H9 (cell line): ENCODE measurements at regions not wholly inside any gene's neighbourhood (a gene's known extent, or its start where the extent isn't known, plus 50 kb on each side); places are given as distances from the start of the nearest gene placed in this dataset.

ENCODE experiments used
- DNase-seq: peaks from one replicate; pipeline ENCODE4 v3.0.0-alpha.2; 2017
- H2AFZ ChIP-seq: one replicate; pipeline ENCODE4 v1.6.1; 2013; ENCODE audit warnings: mild to moderate bottlenecking, low read length, control low read depth, moderate library complexity
- H2AK5ac ChIP-seq: 2 replicates; pipeline ENCODE4 v1.6.1; 2013; ENCODE audit warnings: low read length, control low read depth, mixed read lengths; ENCODE audit not compliant: insufficient read length
- H2BK120ac ChIP-seq: one replicate; pipeline ENCODE4 v1.6.1; 2013; ENCODE audit warnings: low read depth, mild to moderate bottlenecking, low read length, control low read depth, inconsistent platforms; ENCODE audit not compliant: poor library complexity, severe bottlenecking
- H2BK12ac ChIP-seq: 2 replicates; pipeline ENCODE4 v1.6.1; 2013; ENCODE audit warnings: low read length, control low read depth, mixed read lengths, low read depth; ENCODE audit not compliant: insufficient read length
- H2BK15ac ChIP-seq: 2 replicates; pipeline ENCODE4 v1.6.1; 2013; ENCODE audit warnings: low read depth, low read length, control low read depth
- H2BK20ac ChIP-seq: one replicate; pipeline ENCODE4 v1.6.1; 2013; ENCODE audit warnings: low read depth, mild to moderate bottlenecking, low read length, control low read depth, inconsistent platforms; ENCODE audit not compliant: poor library complexity, severe bottlenecking
- H2BK5ac ChIP-seq: 2 replicates; pipeline ENCODE4 v1.6.1; 2013; ENCODE audit warnings: low read length, control low read depth, mixed read lengths; ENCODE audit not compliant: insufficient read length
- H3K14ac ChIP-seq: 2 replicates; pipeline ENCODE4 v1.6.1; 2013; ENCODE audit warnings: low read length, control low read depth; ENCODE audit not compliant: insufficient read depth
- H3K18ac ChIP-seq: 2 replicates; pipeline ENCODE4 v1.6.1; 2013; ENCODE audit warnings: low read depth, mild to moderate bottlenecking, mixed read lengths, low read length, control low read depth; ENCODE audit not compliant: insufficient read length
- H3K23ac ChIP-seq: 2 replicates; pipeline ENCODE4 v1.6.1; 2013; ENCODE audit warnings: low read length, control low read depth, mixed read lengths, low read depth; ENCODE audit not compliant: insufficient read length
- H3K23me2 ChIP-seq: 2 replicates; pipeline ENCODE4 v1.6.1; 2013; ENCODE audit warnings: low read depth, mild to moderate bottlenecking, mixed read lengths, low read length, control low read depth; ENCODE audit not compliant: insufficient read length, poor library complexity, severe bottlenecking
- H3K27ac ChIP-seq: 2 replicates; pipeline ENCODE4 v1.5.1; 2013; ENCODE audit warnings: low read length, control low read depth, mixed read lengths, low read depth; ENCODE audit not compliant: insufficient read length
- H3K27me3 ChIP-seq: 2 replicates; pipeline ENCODE4 v1.6.1; 2013; ENCODE audit warnings: low read length, control low read depth, inconsistent platforms; ENCODE audit not compliant: insufficient read depth
- H3K4ac ChIP-seq: 2 replicates; pipeline ENCODE4 v1.6.1; 2013; ENCODE audit warnings: low read depth, mild to moderate bottlenecking, control low read depth, inconsistent platforms, low read length, moderate library complexity
- H3K4me1 ChIP-seq: 2 replicates; pipeline ENCODE4 v1.6.1; 2013; ENCODE audit warnings: low read length, control low read depth, inconsistent platforms; ENCODE audit not compliant: insufficient read depth
- H3K4me2 ChIP-seq: 2 replicates; pipeline ENCODE4 v1.6.1; 2013; ENCODE audit warnings: low read length, control low read depth, mixed read lengths; ENCODE audit not compliant: insufficient read length, insufficient read depth
- H3K56ac ChIP-seq: 2 replicates; pipeline ENCODE4 v1.6.1; 2013; ENCODE audit warnings: low read depth, mild to moderate bottlenecking, mixed read lengths, low read length, control low read depth; ENCODE audit not compliant: insufficient read length
- H3K79me1 ChIP-seq: 2 replicates; pipeline ENCODE4 v1.6.1; 2013; ENCODE audit warnings: low read depth, mild to moderate bottlenecking, moderate library complexity, low read length, control low read depth, inconsistent platforms; ENCODE audit not compliant: insufficient read depth, poor library complexity, severe bottlenecking
- H3K79me2 ChIP-seq: 2 replicates; pipeline ENCODE4 v1.6.1; 2013; ENCODE audit warnings: low read length, control low read depth, inconsistent platforms; ENCODE audit not compliant: insufficient read depth
- H3K9ac ChIP-seq: 2 replicates; pipeline ENCODE4 v1.6.1; 2013; ENCODE audit warnings: low read length, control low read depth, mixed read lengths; ENCODE audit not compliant: insufficient read length; ENCODE audit errors: extremely low read depth
- H3K9me3 ChIP-seq: one replicate; pipeline ENCODE4 v1.6.1; 2013; ENCODE audit warnings: low read depth, low read length, inconsistent platforms; ENCODE audit not compliant: control insufficient read depth
- H3T11ph ChIP-seq: one replicate; pipeline ENCODE4 v1.6.1; 2013; ENCODE audit warnings: mild to moderate bottlenecking, low read length, control low read depth, inconsistent platforms
- H4K20me1 ChIP-seq: one replicate; pipeline ENCODE4 v1.6.1; 2013; ENCODE audit not compliant: control insufficient read depth, insufficient read length, insufficient read depth
- H4K5ac ChIP-seq: 2 replicates; pipeline ENCODE4 v1.6.1; 2013; ENCODE audit warnings: low read depth, mild to moderate bottlenecking, mixed read lengths, low read length, control low read depth; ENCODE audit not compliant: insufficient read length
- H4K8ac ChIP-seq: replicated peaks from 2 replicates; pipeline ENCODE4 v1.6.1; 2013; ENCODE audit warnings: low read length, control low read depth, mixed read lengths, low read depth; ENCODE audit not compliant: insufficient read length
- H4K91ac ChIP-seq: 2 replicates; pipeline ENCODE4 v1.6.1; 2013; ENCODE audit warnings: low read depth, mild to moderate bottlenecking, moderate library complexity, mixed read lengths, low read length, control low read depth; ENCODE audit not compliant: insufficient read length
- H3K27ac Mint-ChIP-seq, 3 experiments: 2 replicates in 2 of 3; 3 replicates in 1 of 3; pipeline ENCODE4 v1.8.0; 2020 to 2021; ENCODE audit warnings: mixed read lengths in 3 of 3, mild to moderate bottlenecking in 1 of 3, moderate library complexity in 1 of 3
- H3K27me3 Mint-ChIP-seq: 2 replicates; pipeline ENCODE4 v1.8.0; 2021; ENCODE audit warnings: low read depth, mild to moderate bottlenecking, moderate library complexity, mixed read lengths
- H3K36me3 Mint-ChIP-seq, 3 experiments: 2 replicates in 2 of 3; 3 replicates in 1 of 3; pipeline ENCODE4 v1.8.0; 2020 to 2021; ENCODE audit warnings: low read depth in 3 of 3, mixed read lengths in 3 of 3; ENCODE audit not compliant: insufficient read depth in 1 of 3
- H3K4me1 Mint-ChIP-seq, 2 experiments: 2 replicates each; pipeline ENCODE4 v1.8.0; 2020; ENCODE audit warnings: mixed read lengths in 2 of 2
- H3K4me3 Mint-ChIP-seq, 2 experiments: 2 replicates in 1 of 2; 3 replicates in 1 of 2; pipeline ENCODE4 v1.8.0; 2020 to 2021; ENCODE audit warnings: mild to moderate bottlenecking in 2 of 2, mixed read lengths in 2 of 2, moderate library complexity in 1 of 2
- H3K9me3 Mint-ChIP-seq, 2 experiments: 2 replicates in 1 of 2; 3 replicates in 1 of 2; pipeline ENCODE4 v1.8.0; 2020; ENCODE audit warnings: mild to moderate bottlenecking in 2 of 2, mixed read lengths in 2 of 2, moderate library complexity in 1 of 2
- WGBS: extraction: QIAGEN DNeasy Blood & Tissue Kit; methylation state at CpG from one replicate; pipeline ENCODE4 v1.1.7; 2013; ENCODE audit warnings: missing lambda C conversion rate, low lambda C conversion rate, mixed read lengths; ENCODE audit not compliant: insufficient read length; ENCODE audit errors: extremely low coverage; 5-methylcytosine and 5-hydroxymethylcytosine counted together
- TF ChIP-seq, protein P1 (sequence below): fragments of 200-600 bp; sonication (generic); conservative IDR thresholded peaks from 3 replicates; pipeline ENCODE4 v1.8.0; 2021; ENCODE audit warnings: antibody characterized with exemption, mild to moderate bottlenecking

DNA sequence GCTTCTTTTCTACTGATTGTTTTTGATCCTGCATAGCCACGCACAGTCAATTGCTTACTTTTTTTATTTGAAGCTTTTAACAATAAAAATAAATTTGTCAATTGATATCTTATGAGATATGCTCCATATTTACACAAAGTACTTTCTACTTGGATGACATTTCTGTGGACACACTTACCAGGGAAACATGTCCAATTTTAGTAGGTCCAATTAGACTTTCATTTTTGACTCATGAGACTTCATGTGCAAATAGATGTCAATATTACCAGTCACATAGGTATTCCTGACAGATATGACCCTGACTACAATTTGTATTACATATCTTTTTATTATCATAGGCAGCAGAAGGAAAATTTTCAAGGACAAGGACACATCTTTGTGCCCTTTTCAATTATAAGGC lies 219.9 kb upstream of the ANKRD50 start:
- Histone ChIP-seq H2AFZ (no peak overlapping the region), H3K79me2 (no peaks in the 10 kb centered on the region), H3K14ac (no peak overlapping the region), H3K23me2 (no peaks in the 10 kb centered on the region), H3K23ac (no peak overlapping the region), H4K8ac (no peak overlapping the region), H3T11ph (no peak overlapping the region), H3K27ac (no peak overlapping the region), H3K56ac (no peak overlapping the region), H3K79me1 (no peaks in the 10 kb centered on the region), H3K4me2 (no peak overlapping the region), H2BK15ac (no peak overlapping the region), H3K9ac (no peak overlapping the region), H3K18ac (no peak overlapping the region), H2BK20ac (no peak overlapping the region), H4K91ac (no peak overlapping the region), H3K4me1 (no peaks in the 10 kb centered on the region), H2BK12ac (no peak overlapping the region), H2AK5ac (no peak overlapping the region), H4K20me1 (no peaks in the 10 kb centered on the region), H3K27me3 (no peaks in the 10 kb centered on the region), H3K4ac (no peak overlapping the region), H4K5ac (no peak overlapping the region), H2BK120ac (no peak overlapping the region), H3K9me3 (no peaks in the 10 kb centered on the region), H2BK5ac (no peak overlapping the region)
- TF ChIP-seq, protein P1, sequence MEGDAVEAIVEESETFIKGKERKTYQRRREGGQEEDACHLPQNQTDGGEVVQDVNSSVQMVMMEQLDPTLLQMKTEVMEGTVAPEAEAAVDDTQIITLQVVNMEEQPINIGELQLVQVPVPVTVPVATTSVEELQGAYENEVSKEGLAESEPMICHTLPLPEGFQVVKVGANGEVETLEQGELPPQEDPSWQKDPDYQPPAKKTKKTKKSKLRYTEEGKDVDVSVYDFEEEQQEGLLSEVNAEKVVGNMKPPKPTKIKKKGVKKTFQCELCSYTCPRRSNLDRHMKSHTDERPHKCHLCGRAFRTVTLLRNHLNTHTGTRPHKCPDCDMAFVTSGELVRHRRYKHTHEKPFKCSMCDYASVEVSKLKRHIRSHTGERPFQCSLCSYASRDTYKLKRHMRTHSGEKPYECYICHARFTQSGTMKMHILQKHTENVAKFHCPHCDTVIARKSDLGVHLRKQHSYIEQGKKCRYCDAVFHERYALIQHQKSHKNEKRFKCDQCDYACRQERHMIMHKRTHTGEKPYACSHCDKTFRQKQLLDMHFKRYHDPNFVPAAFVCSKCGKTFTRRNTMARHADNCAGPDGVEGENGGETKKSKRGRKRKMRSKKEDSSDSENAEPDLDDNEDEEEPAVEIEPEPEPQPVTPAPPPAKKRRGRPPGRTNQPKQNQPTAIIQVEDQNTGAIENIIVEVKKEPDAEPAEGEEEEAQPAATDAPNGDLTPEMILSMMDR: no peak
- no CpG with 5 or more reads among the region's 1 CpG for WGBS
- H3K27me3 Mint-ChIP-seq: no peaks in the 10 kb centered on the region
- H3K9me3 Mint-ChIP-seq: no peaks in the 10 kb centered on the region
- no peak for DNase-seq
- H3K27ac Mint-ChIP-seq: no peak overlapping the region
- no peaks in the 10 kb centered on the region for H3K36me3 Mint-ChIP-seq
- H3K4me1 Mint-ChIP-seq: peaks cover 12% of the 10 kb centered on the region in 2 experiments
- H3K4me3 Mint-ChIP-seq: no peak overlapping the region
